ENCODE measurements at regions not wholly inside any gene's neighbourhood (a gene's known extent, or its start where the extent isn't known, plus 50 kb on each side); places are given as distances from the start of the nearest gene placed in this dataset.

DNA sequence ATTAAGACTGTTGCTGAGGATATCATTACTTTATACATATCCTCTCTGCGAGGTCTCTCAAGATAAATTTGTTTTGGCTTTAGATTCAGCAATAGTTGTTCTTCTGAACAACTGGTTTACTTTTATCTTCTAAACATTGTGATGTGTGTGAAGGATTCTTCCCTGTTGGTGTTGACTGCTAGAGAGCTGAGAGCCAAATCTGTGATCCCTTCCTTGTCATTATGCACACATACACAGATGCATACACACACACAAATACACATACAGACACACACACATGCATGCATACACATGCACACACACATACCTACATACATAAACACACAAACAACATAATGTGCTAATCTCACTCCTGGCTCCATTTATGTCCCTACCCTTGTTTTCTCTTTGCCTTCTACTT, 137.0 kb downstream of the SNX19 start (continued):
- TF ChIP-seq, protein P1, sequence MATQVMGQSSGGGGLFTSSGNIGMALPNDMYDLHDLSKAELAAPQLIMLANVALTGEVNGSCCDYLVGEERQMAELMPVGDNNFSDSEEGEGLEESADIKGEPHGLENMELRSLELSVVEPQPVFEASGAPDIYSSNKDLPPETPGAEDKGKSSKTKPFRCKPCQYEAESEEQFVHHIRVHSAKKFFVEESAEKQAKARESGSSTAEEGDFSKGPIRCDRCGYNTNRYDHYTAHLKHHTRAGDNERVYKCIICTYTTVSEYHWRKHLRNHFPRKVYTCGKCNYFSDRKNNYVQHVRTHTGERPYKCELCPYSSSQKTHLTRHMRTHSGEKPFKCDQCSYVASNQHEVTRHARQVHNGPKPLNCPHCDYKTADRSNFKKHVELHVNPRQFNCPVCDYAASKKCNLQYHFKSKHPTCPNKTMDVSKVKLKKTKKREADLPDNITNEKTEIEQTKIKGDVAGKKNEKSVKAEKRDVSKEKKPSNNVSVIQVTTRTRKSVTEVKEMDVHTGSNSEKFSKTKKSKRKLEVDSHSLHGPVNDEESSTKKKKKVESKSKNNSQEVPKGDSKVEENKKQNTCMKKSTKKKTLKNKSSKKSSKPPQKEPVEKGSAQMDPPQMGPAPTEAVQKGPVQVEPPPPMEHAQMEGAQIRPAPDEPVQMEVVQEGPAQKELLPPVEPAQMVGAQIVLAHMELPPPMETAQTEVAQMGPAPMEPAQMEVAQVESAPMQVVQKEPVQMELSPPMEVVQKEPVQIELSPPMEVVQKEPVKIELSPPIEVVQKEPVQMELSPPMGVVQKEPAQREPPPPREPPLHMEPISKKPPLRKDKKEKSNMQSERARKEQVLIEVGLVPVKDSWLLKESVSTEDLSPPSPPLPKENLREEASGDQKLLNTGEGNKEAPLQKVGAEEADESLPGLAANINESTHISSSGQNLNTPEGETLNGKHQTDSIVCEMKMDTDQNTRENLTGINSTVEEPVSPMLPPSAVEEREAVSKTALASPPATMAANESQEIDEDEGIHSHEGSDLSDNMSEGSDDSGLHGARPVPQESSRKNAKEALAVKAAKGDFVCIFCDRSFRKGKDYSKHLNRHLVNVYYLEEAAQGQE (IDR thresholded peaks at IDR 0.05): no peak
- TF ChIP-seq, protein P2, sequence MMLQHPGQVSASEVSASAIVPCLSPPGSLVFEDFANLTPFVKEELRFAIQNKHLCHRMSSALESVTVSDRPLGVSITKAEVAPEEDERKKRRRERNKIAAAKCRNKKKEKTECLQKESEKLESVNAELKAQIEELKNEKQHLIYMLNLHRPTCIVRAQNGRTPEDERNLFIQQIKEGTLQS (IDR thresholded peaks at IDR 0.05): no peak
- TF ChIP-seq GABPA (IDR thresholded peaks at IDR 0.05 in 1 of 2, conservative IDR thresholded peaks at IDR 0.05 in 1 of 2): no peak

DNA sequence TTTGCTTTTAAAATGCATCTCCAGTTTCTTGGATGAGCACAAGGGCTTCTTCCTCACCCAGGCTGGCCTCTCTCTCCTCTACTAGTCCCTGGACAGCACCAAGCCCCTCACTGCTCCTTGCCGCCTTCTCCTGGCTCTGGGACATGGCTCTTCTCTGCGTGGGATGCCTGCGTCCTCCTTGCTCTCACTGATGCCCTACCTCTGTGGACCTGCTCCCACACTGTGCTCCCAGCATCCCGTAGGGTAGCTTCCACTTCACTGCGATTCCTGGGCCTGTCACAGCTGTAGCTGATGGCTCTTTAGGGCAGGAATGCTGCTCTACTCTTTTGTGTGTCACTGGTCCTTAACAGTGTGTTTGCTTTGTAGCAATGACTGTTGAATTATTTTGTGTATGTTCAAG, 136.3 kb downstream of the SNX19 start:
- Histone ChIP-seq H3K27me3 (ENCODE audit: control insufficient read depth in 4 of 4, insufficient read depth in 4 of 4, low read length in 3 of 4) (no peaks in the 10 kb centered on the region), H3K27ac (ENCODE audit: low read depth in 1 of 2, low read length in 2 of 2) (no peak overlapping the region), H3K36me3 (ENCODE audit: control insufficient read depth in 4 of 4, insufficient read depth in 3 of 4, low read depth in 1 of 4, low read length in 3 of 4) (no peaks in the 10 kb centered on the region), H3K9ac (ENCODE audit: low read depth in 1 of 2, low read length in 2 of 2) (no peak overlapping the region), H3K4me1 (ENCODE audit: control insufficient read depth in 4 of 4, insufficient read depth in 4 of 4, low read length in 3 of 4) (no peaks in the 10 kb centered on the region), H3K9me3 (ENCODE audit: control insufficient read depth in 4 of 4, low read length in 3 of 4) (no peaks in the 10 kb centered on the region), H3K4me3 (ENCODE audit: low read depth in 1 of 3, low read length in 3 of 3) (no peak overlapping the region)
- 70% methylated on average over 5 of the region's 5 CpGs for whole genome bisulfite sequencing
- DNase-seq (ENCODE audit: low spot score): no peak
- TF ChIP-seq, protein P3, sequence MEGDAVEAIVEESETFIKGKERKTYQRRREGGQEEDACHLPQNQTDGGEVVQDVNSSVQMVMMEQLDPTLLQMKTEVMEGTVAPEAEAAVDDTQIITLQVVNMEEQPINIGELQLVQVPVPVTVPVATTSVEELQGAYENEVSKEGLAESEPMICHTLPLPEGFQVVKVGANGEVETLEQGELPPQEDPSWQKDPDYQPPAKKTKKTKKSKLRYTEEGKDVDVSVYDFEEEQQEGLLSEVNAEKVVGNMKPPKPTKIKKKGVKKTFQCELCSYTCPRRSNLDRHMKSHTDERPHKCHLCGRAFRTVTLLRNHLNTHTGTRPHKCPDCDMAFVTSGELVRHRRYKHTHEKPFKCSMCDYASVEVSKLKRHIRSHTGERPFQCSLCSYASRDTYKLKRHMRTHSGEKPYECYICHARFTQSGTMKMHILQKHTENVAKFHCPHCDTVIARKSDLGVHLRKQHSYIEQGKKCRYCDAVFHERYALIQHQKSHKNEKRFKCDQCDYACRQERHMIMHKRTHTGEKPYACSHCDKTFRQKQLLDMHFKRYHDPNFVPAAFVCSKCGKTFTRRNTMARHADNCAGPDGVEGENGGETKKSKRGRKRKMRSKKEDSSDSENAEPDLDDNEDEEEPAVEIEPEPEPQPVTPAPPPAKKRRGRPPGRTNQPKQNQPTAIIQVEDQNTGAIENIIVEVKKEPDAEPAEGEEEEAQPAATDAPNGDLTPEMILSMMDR (IDR thresholded peaks at IDR 0.05; ENCODE audit: low read depth, low read length, missing input control): no peak
- TF ChIP-seq SP1 (IDR thresholded peaks at IDR 0.05): no peak
- TF ChIP-seq JUND (IDR thresholded peaks at IDR 0.05): no peak
- TF ChIP-seq GABPA (IDR thresholded peaks at IDR 0.05 in 1 of 2, conservative IDR thresholded peaks at IDR 0.05 in 1 of 2): no peak
- TF ChIP-seq YY1 (IDR thresholded peaks at IDR 0.05): no peak
- no peak for TF ChIP-seq HNF4A (conservative IDR thresholded peaks at IDR 0.05)
- no peak for TF ChIP-seq FOXA2 (IDR thresholded peaks at IDR 0.05)

DNA sequence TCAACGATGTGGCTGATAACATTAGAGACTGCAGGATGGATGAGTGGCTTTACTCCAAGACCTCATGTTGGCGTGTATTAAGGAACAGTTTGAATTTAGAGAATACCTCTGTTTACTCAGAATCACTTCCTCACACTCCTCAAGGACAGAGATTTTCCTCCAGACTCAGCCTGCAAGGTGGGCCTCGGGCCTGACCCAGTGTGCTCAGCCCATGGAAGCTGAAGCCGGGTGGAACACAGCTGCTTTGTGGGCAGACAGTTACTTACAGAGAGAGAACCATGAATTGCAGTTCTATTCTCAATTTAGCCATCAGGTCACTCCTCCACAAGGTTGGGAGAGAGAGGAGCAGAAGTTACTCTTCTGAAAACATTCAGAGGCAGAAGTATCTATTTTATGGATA, 135.8 kb downstream of the SNX19 start:
- Histone ChIP-seq H3K36me3 (ENCODE audit: control insufficient read depth in 4 of 4, insufficient read depth in 3 of 4, low read depth in 1 of 4, low read length in 3 of 4) (no peaks in the 10 kb centered on the region), H3K4me3 (ENCODE audit: low read depth in 1 of 3, low read length in 3 of 3) (no peak overlapping the region), H3K27ac (ENCODE audit: low read depth in 1 of 2, low read length in 2 of 2) (no peak overlapping the region), H3K27me3 (ENCODE audit: control insufficient read depth in 4 of 4, insufficient read depth in 4 of 4, low read length in 3 of 4) (no peaks in the 10 kb centered on the region), H3K4me1 (ENCODE audit: control insufficient read depth in 4 of 4, insufficient read depth in 4 of 4, low read length in 3 of 4) (no peaks in the 10 kb centered on the region), H3K9ac (ENCODE audit: low read depth in 1 of 2, low read length in 2 of 2) (no peak overlapping the region), H3K9me3 (ENCODE audit: control insufficient read depth in 4 of 4, low read length in 3 of 4) (no peaks in the 10 kb centered on the region)
- 63% methylated on average over 4 of the region's 4 CpGs for WGBS
- no peak for DNase-seq (ENCODE audit: low spot score)
- TF ChIP-seq RXRA (IDR thresholded peaks at IDR 0.05) (no peak), YY1 (IDR thresholded peaks at IDR 0.05) (no peak), TAF1 (conservative IDR thresholded peaks at IDR 0.05) (no peak), RAD21 (IDR thresholded peaks at IDR 0.05) (no peak), FOXA1 (IDR thresholded peaks at IDR 0.05) (no peak), HNF4A (conservative IDR thresholded peaks at IDR 0.05) (no peak), FOXA2 (IDR thresholded peaks at IDR 0.05) (no peak), NR2F2 (IDR thresholded peaks at IDR 0.05) (no peak), EGR1 (IDR thresholded peaks at IDR 0.05; ENCODE audit: low read depth in 2 of 2) (no peak), GABPA (IDR thresholded peaks at IDR 0.05 in 1 of 2, conservative IDR thresholded peaks at IDR 0.05 in 1 of 2) (no peak)
- TF ChIP-seq, protein P1 (IDR thresholded peaks at IDR 0.05): no peak
- TF ChIP-seq, protein P2 (IDR thresholded peaks at IDR 0.05): no peak
- TF ChIP-seq, protein P4, sequence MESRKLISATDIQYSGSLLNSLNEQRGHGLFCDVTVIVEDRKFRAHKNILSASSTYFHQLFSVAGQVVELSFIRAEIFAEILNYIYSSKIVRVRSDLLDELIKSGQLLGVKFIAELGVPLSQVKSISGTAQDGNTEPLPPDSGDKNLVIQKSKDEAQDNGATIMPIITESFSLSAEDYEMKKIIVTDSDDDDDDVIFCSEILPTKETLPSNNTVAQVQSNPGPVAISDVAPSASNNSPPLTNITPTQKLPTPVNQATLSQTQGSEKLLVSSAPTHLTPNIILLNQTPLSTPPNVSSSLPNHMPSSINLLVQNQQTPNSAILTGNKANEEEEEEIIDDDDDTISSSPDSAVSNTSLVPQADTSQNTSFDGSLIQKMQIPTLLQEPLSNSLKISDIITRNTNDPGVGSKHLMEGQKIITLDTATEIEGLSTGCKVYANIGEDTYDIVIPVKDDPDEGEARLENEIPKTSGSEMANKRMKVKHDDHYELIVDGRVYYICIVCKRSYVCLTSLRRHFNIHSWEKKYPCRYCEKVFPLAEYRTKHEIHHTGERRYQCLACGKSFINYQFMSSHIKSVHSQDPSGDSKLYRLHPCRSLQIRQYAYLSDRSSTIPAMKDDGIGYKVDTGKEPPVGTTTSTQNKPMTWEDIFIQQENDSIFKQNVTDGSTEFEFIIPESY (IDR thresholded peaks at IDR 0.05): no peak
- TF ChIP-seq, protein P5, sequence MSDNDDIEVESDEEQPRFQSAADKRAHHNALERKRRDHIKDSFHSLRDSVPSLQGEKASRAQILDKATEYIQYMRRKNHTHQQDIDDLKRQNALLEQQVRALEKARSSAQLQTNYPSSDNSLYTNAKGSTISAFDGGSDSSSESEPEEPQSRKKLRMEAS (IDR thresholded peaks at IDR 0.05): no peak
